Astrocyte (in vitro differentiated cells and primary cell): ENCODE measurements at regions not wholly inside any gene's neighbourhood (a gene's known extent, or its start where the extent isn't known, plus 50 kb on each side); places are given as distances from the start of the nearest gene placed in this dataset.
A peak's percentile ranks its signal among the peaks of the same experiment; 100 is the strongest.

Experiments
- DNase-seq: peaks from one replicate; pipeline ENCODE4 v3.0.0-alpha.2; 2010; ENCODE audit warnings: low read depth
- FAIRE-seq: peaks from 2 replicates; lab custom pipeline; 2011; peaks lifted over from hg19 to GRCh38; lab: Jason Lieb, UNC
- H2AFZ ChIP-seq: 2 replicates; pipeline ENCODE4 v1.6.0; 2012; ENCODE audit warnings: low read depth, low read length, inconsistent platforms
- H3K27ac ChIP-seq: 2 replicates; pipeline ENCODE4 v1.5.1; 2011; ENCODE audit warnings: low read depth, low read length, inconsistent platforms
- H3K27me3 ChIP-seq: 2 replicates; pipeline ENCODE4 v1.6.0; 2011; ENCODE audit warnings: low read length, inconsistent platforms; ENCODE audit not compliant: insufficient read depth
- H3K36me3 ChIP-seq: 2 replicates; pipeline ENCODE4 v1.5.1; 2011; ENCODE audit warnings: low read length, inconsistent platforms; ENCODE audit not compliant: insufficient read depth
- H3K4me1 ChIP-seq: 2 replicates; pipeline ENCODE4 v1.5.1; 2011; ENCODE audit warnings: low read length, inconsistent platforms; ENCODE audit not compliant: insufficient read depth
- H3K4me2 ChIP-seq: 2 replicates; pipeline ENCODE4 v1.6.0; 2012; ENCODE audit warnings: low read length, inconsistent platforms
- H3K4me3 ChIP-seq: 2 replicates; pipeline ENCODE4 v1.5.1; 2011; ENCODE audit warnings: low read depth, mild to moderate bottlenecking, low read length, inconsistent platforms; ENCODE audit not compliant: insufficient read depth
- H3K79me2 ChIP-seq: 2 replicates; pipeline ENCODE4 v1.6.0; 2012; ENCODE audit warnings: mild to moderate bottlenecking, low read length, inconsistent platforms; ENCODE audit not compliant: insufficient read depth
- H3K9ac ChIP-seq: 2 replicates; pipeline ENCODE4 v1.6.0; 2012; ENCODE audit warnings: mild to moderate bottlenecking, low read length, inconsistent platforms
- H3K9me3 ChIP-seq: 2 replicates; pipeline ENCODE4 v1.5.1; 2012; ENCODE audit warnings: low read depth, mild to moderate bottlenecking, low read length, inconsistent platforms; ENCODE audit not compliant: insufficient read depth
- H4K20me1 ChIP-seq: 2 replicates; pipeline ENCODE4 v1.6.0; 2012; ENCODE audit warnings: low read length, inconsistent platforms; ENCODE audit not compliant: insufficient read depth
- H3K27ac Mint-ChIP-seq: one replicate; pipeline ENCODE4 v1.8.0; 2021; ENCODE audit warnings: mild to moderate bottlenecking, mixed read lengths; ENCODE audit not compliant: unreplicated experiment
- H3K27me3 Mint-ChIP-seq: one replicate; pipeline ENCODE4 v1.8.0; 2021; ENCODE audit warnings: low read depth, mixed read lengths; ENCODE audit not compliant: unreplicated experiment
- H3K36me3 Mint-ChIP-seq: one replicate; pipeline ENCODE4 v1.8.0; 2021; ENCODE audit warnings: low read depth, mixed read lengths; ENCODE audit not compliant: unreplicated experiment
- H3K4me1 Mint-ChIP-seq: one replicate; pipeline ENCODE4 v1.8.0; 2021; ENCODE audit warnings: low read depth, mixed read lengths; ENCODE audit not compliant: unreplicated experiment
- H3K4me3 Mint-ChIP-seq: one replicate; pipeline ENCODE4 v1.8.0; 2021; ENCODE audit warnings: mild to moderate bottlenecking, moderate library complexity, mixed read lengths; ENCODE audit not compliant: unreplicated experiment
- H3K9me3 Mint-ChIP-seq: one replicate; pipeline ENCODE4 v1.8.0; 2021; ENCODE audit warnings: mild to moderate bottlenecking, mixed read lengths; ENCODE audit not compliant: unreplicated experiment
- CTCF ChIP-seq: IDR thresholded peaks from 2 replicates; pipeline ENCODE4 v1.5.1; 2011; ENCODE audit warnings: low read depth, mild to moderate bottlenecking, inconsistent platforms, low read length, moderate library complexity; ENCODE audit not compliant: insufficient read depth
- EZH2 ChIP-seq: IDR thresholded peaks from 2 replicates; pipeline ENCODE4 v1.6.1; 2012; ENCODE audit warnings: mild to moderate bottlenecking, low read length, inconsistent platforms; ENCODE audit not compliant: insufficient read depth

- FAIRE-seq (no peak), DNase-seq (no peak)
- no peak overlapping the region for H3K27ac ChIP-seq
- Mint-ChIP-seq H3K36me3 (no peaks in the 10 kb centered on the region), H3K9me3 (peaks cover 4% of the 10 kb centered on the region), H3K27me3 (no peaks in the 10 kb centered on the region), H3K4me1 (no peaks in the 10 kb centered on the region), H3K27ac (no peak overlapping the region), H3K4me3 (no peak overlapping the region)
- no peaks in the 10 kb centered on the region for H3K36me3 ChIP-seq
- no peaks in the 10 kb centered on the region for H3K4me1 ChIP-seq
- no peaks in the 10 kb centered on the region for H3K79me2 ChIP-seq
- peaks cover 3% of the 10 kb centered on the region for H3K9me3 ChIP-seq
- H3K4me2 ChIP-seq = no peak overlapping the region
- H3K27me3 ChIP-seq = no peaks in the 10 kb centered on the region
- no peak for TF ChIP-seq CTCF
- TF ChIP-seq EZH2 = no peak
- no peak overlapping the region for H2AFZ ChIP-seq
- H3K9ac ChIP-seq = no peak overlapping the region
- H4K20me1 ChIP-seq = no peaks in the 10 kb centered on the region
- no peak overlapping the region for H3K4me3 ChIP-seq
Measured at GRCh38 chr3:73697020-73697419, 72.3 kb upstream of the PDZRN3 start.

- no peaks in the 10 kb centered on the region for H3K27me3 Mint-ChIP-seq
- peak; percentile 17 for FAIRE-seq
- no peak overlapping the region for H3K4me3 ChIP-seq
Measured at GRCh38 chr3:73695841-73696240, 71.1 kb upstream of the PDZRN3 start.

More at GRCh38 chr3:73695841-73696240, 71.1 kb upstream of the PDZRN3 start:
- H3K27ac ChIP-seq = no peak overlapping the region
- H3K36me3 ChIP-seq = no peaks in the 10 kb centered on the region
- H3K4me1 ChIP-seq = no peaks in the 10 kb centered on the region
- H3K4me2 ChIP-seq = no peak overlapping the region
- DNase-seq = no peak
- no peak overlapping the region for H3K9ac ChIP-seq
- Mint-ChIP-seq H3K4me3 (no peak overlapping the region), H3K36me3 (no peaks in the 10 kb centered on the region), H3K4me1 (no peaks in the 10 kb centered on the region), H3K9me3 (peaks cover 4% of the 10 kb centered on the region), H3K27ac (no peak overlapping the region)
- H3K9me3 ChIP-seq = peaks cover 3% of the 10 kb centered on the region
- H3K27me3 ChIP-seq = no peaks in the 10 kb centered on the region
- H4K20me1 ChIP-seq = no peaks in the 10 kb centered on the region
- H2AFZ ChIP-seq = no peak overlapping the region
- TF ChIP-seq CTCF (no peak), EZH2 (no peak)
- no peaks in the 10 kb centered on the region for H3K79me2 ChIP-seq
